T-helper 17 cell (primary cell): ENCODE measurements at regions not wholly inside any gene's neighbourhood (a gene's known extent, or its start where the extent isn't known, plus 50 kb on each side); places are given as distances from the start of the nearest gene placed in this dataset.
"Not testable (repeated sequence)": the region's sequence is repeated elsewhere in the genome, so short reads cannot be mapped to it uniquely, and the experiment has no call there.

Experiments
- ATAC-seq: fragments of 150-1000 bp; cut with Tn5 transposase; 2 replicates; pipeline ENCODE4 v1.10.0; 2021; ENCODE audit warnings: mild to moderate bottlenecking, moderate library complexity
- DNase-seq, 3 donors: peaks; one replicate each; pipeline versions ENCODE4 v3.0.0 to v3.0.0-alpha.2; 2020 to 2021
- H3K9me3 ChIP-seq: one replicate; pipeline ENCODE4 v1.7.0; 2013; ENCODE audit warnings: low read length, mild to moderate bottlenecking; ENCODE audit not compliant: control insufficient read depth, poor library complexity, severe bottlenecking
- H3K27ac Mint-ChIP-seq: one replicate; pipeline ENCODE4 v1.8.0; 2022; ENCODE audit warnings: mild to moderate bottlenecking, moderate library complexity, mixed read lengths
- H3K27me3 Mint-ChIP-seq: one replicate; pipeline ENCODE4 v1.8.0; 2022; ENCODE audit warnings: mixed read lengths
- H3K36me3 Mint-ChIP-seq: one replicate; pipeline ENCODE4 v1.8.0; 2022; ENCODE audit warnings: low read depth, mixed read lengths
- H3K4me1 Mint-ChIP-seq: one replicate; pipeline ENCODE4 v1.8.0; 2022; ENCODE audit warnings: mild to moderate bottlenecking, mixed read lengths
- H3K4me3 Mint-ChIP-seq: one replicate; pipeline ENCODE4 v1.8.0; 2022; ENCODE audit warnings: mild to moderate bottlenecking, moderate library complexity, mixed read lengths

- no peak overlapping the region for H3K27ac Mint-ChIP-seq
- H3K9me3 ChIP-seq = no peaks in the 10 kb centered on the region
- H3K36me3 Mint-ChIP-seq = no peaks in the 10 kb centered on the region
- H3K27me3 Mint-ChIP-seq = no peaks in the 10 kb centered on the region
- no peak overlapping the region for H3K4me3 Mint-ChIP-seq
- ATAC-seq (no peak), DNase-seq (no peak)
- peaks cover 2% of the 10 kb centered on the region for H3K4me1 Mint-ChIP-seq
Measured at GRCh38 chr5:45109062-45109461, 300.3 kb downstream of the MRPS30 start.

- H3K9me3 ChIP-seq = no peaks in the 10 kb centered on the region
- ATAC-seq = no peak
- peaks cover 2% of the 10 kb centered on the region for H3K4me1 Mint-ChIP-seq
- DNase-seq = no peak
- no peaks in the 10 kb centered on the region for H3K36me3 Mint-ChIP-seq
- no peaks in the 10 kb centered on the region for H3K27me3 Mint-ChIP-seq
- no peak overlapping the region for H3K4me3 Mint-ChIP-seq
- H3K27ac Mint-ChIP-seq = no peak overlapping the region
Measured at GRCh38 chr5:45109636-45110035, 300.9 kb downstream of the MRPS30 start.

GRCh38 chr5:45110399-45110798 lies 301.7 kb downstream of the MRPS30 start:
- Mint-ChIP-seq H3K27me3 (no peaks in the 10 kb centered on the region), H3K4me1 (peaks cover 2% of the 10 kb centered on the region), H3K36me3 (no peaks in the 10 kb centered on the region), H3K4me3 (no peak overlapping the region), H3K27ac (no peak overlapping the region)
- DNase-seq (no peak), ATAC-seq (no peak)
- no peaks in the 10 kb centered on the region for H3K9me3 ChIP-seq

GRCh38 chr5:45113726-45114125 lies 305.0 kb downstream of the MRPS30 start:
- H3K27me3 Mint-ChIP-seq = no peaks in the 10 kb centered on the region
- no peak overlapping the region for H3K27ac Mint-ChIP-seq
- ATAC-seq (no peak), DNase-seq (no peak)
- no peak overlapping the region for H3K4me3 Mint-ChIP-seq
- peaks cover 2% of the 10 kb centered on the region for H3K4me1 Mint-ChIP-seq
- H3K9me3 ChIP-seq = no peaks in the 10 kb centered on the region
- no peaks in the 10 kb centered on the region for H3K36me3 Mint-ChIP-seq

- Mint-ChIP-seq H3K27ac (no peak overlapping the region), H3K36me3 (no peaks in the 10 kb centered on the region), H3K4me3 (no peak overlapping the region), H3K27me3 (no peaks in the 10 kb centered on the region), H3K4me1 (no peaks in the 10 kb centered on the region)
- H3K9me3 ChIP-seq = no peaks in the 10 kb centered on the region
- DNase-seq (no peak), ATAC-seq (no peak)
Measured at GRCh38 chr5:45132972-45133371, 324.2 kb downstream of the MRPS30 start.

GRCh38 chr5:45162974-45163373 lies 354.2 kb downstream of the MRPS30 start:
- Mint-ChIP-seq H3K4me1 (no peaks in the 10 kb centered on the region), H3K27ac (no peak overlapping the region), H3K4me3 (no peak overlapping the region), H3K36me3 (no peaks in the 10 kb centered on the region), H3K27me3 (no peaks in the 10 kb centered on the region)
- ATAC-seq (no peak), DNase-seq (no peak)
- H3K9me3 ChIP-seq = no peaks in the 10 kb centered on the region

- no peaks in the 10 kb centered on the region for H3K9me3 ChIP-seq
- Mint-ChIP-seq H3K4me3 (no peak overlapping the region), H3K27me3 (no peaks in the 10 kb centered on the region), H3K4me1 (no peaks in the 10 kb centered on the region), H3K36me3 (no peaks in the 10 kb centered on the region), H3K27ac (no peak overlapping the region)
- ATAC-seq = no peak
- no peak for DNase-seq
Measured at GRCh38 chr5:45171563-45171962, 362.8 kb downstream of the MRPS30 start.

- H3K4me1 Mint-ChIP-seq, ATAC-seq, DNase-seq: not testable (repeated sequence)
Measured at GRCh38 chr5:45172634-45173033, 363.9 kb downstream of the MRPS30 start.

GRCh38 chr5:45179686-45180085 lies 370.9 kb downstream of the MRPS30 start:
- Mint-ChIP-seq H3K27ac (no peak overlapping the region), H3K4me3 (no peak overlapping the region), H3K4me1 (no peaks in the 10 kb centered on the region), H3K27me3 (no peaks in the 10 kb centered on the region), H3K36me3 (no peaks in the 10 kb centered on the region)
- DNase-seq (no peak), ATAC-seq (no peak)
- H3K9me3 ChIP-seq = no peaks in the 10 kb centered on the region

More at GRCh38 chr5:45172634-45173033, 363.9 kb downstream of the MRPS30 start:
- H3K9me3 ChIP-seq, H3K4me3 Mint-ChIP-seq, H3K27me3 Mint-ChIP-seq, H3K27ac Mint-ChIP-seq, H3K36me3 Mint-ChIP-seq: not testable (repeated sequence)

- no peaks in the 10 kb centered on the region for H3K9me3 ChIP-seq
- no peaks in the 10 kb centered on the region for H3K27me3 Mint-ChIP-seq
- DNase-seq = no peak
- no peaks in the 10 kb centered on the region for H3K36me3 Mint-ChIP-seq
- H3K4me1 Mint-ChIP-seq = no peaks in the 10 kb centered on the region
- ATAC-seq = no peak
- no peak overlapping the region for H3K27ac Mint-ChIP-seq
- no peak overlapping the region for H3K4me3 Mint-ChIP-seq
Measured at GRCh38 chr5:45189042-45189441, 380.3 kb downstream of the MRPS30 start.

- H3K27ac Mint-ChIP-seq = no peak overlapping the region
- ATAC-seq (no peak), DNase-seq (no peak)
- no peak overlapping the region for H3K4me3 Mint-ChIP-seq
- H3K36me3 Mint-ChIP-seq = no peaks in the 10 kb centered on the region
- no peaks in the 10 kb centered on the region for H3K27me3 Mint-ChIP-seq
- H3K4me1 Mint-ChIP-seq = no peaks in the 10 kb centered on the region
- no peaks in the 10 kb centered on the region for H3K9me3 ChIP-seq
Measured at GRCh38 chr5:45189481-45189880, 380.7 kb downstream of the MRPS30 start.

- no peaks in the 10 kb centered on the region for H3K4me1 Mint-ChIP-seq
- H3K27me3 Mint-ChIP-seq = no peaks in the 10 kb centered on the region
- H3K4me3 Mint-ChIP-seq = no peak overlapping the region
- H3K27ac Mint-ChIP-seq = no peak overlapping the region
- DNase-seq (no peak), ATAC-seq (no peak)
- no peaks in the 10 kb centered on the region for H3K36me3 Mint-ChIP-seq
- H3K9me3 ChIP-seq = no peaks in the 10 kb centered on the region
Measured at GRCh38 chr5:45195026-45195425, 386.3 kb downstream of the MRPS30 start.
